Left lung (tissue), 4 donors: ENCODE measurements at regions not wholly inside any gene's neighbourhood (a gene's known extent, or its start where the extent isn't known, plus 50 kb on each side); places are given as distances from the start of the nearest gene placed in this dataset.
"Not testable (repeated sequence)": the region's sequence is repeated elsewhere in the genome, so short reads cannot be mapped to it uniquely, and the experiment has no call there.

Experiments used
- ATAC-seq: fragments of 200-7000 bp; cut with Tn5 transposase; one replicate; pipeline ENCODE4 v1.9.1; 2020; ENCODE audit warnings: moderate library complexity
- DNase-seq, 4 donors: peaks; one replicate each; pipeline ENCODE4 v3.0.0-alpha.2; 2013 to 2020
- H3K27ac ChIP-seq, 2 donors: fragments of 200-600 bp; sonication (generic) in 1 of 2; one replicate each; pipeline versions ENCODE4 v1.5.0 to v1.8.0; 2020 to 2021
- H3K27me3 ChIP-seq, 2 donors: fragments of 200-600 bp; sonication (generic) in 1 of 2; one replicate each; pipeline versions ENCODE4 v1.5.0 to v1.8.0; 2020 to 2021
- H3K36me3 ChIP-seq, 2 donors: fragments of 200-600 bp; sonication (generic) in 1 of 2; one replicate each; pipeline versions ENCODE4 v1.5.0 to v1.8.0; 2020 to 2021
- H3K4me1 ChIP-seq, 2 donors: fragments of 200-600 bp; one replicate each; pipeline ENCODE4 v1.8.0; 2021
- H3K4me3 ChIP-seq, 2 donors: fragments of 200-600 bp; sonication (generic) in 1 of 2; one replicate each; pipeline versions ENCODE4 v1.5.0 to v1.8.0; 2020 to 2021; ENCODE audit warnings: mild to moderate bottlenecking in 1 of 2
- H3K9me3 ChIP-seq, 2 donors: fragments of 200-600 bp; sonication (generic) in 1 of 2; one replicate each; pipeline versions ENCODE4 v1.5.0 to v1.8.0; 2020 to 2021
- CTCF ChIP-seq, 2 donors: fragments of 200-600 bp; sonication (generic) in 1 of 2; IDR thresholded peaks; one replicate each; pipeline versions ENCODE4 v1.5.0 to v1.8.0; 2021; ENCODE audit warnings: antibody characterized with exemption in 2 of 2
- intact Hi-C, 2 donors: fragments of 100-400 bp; cut with DNase I; formaldehyde crosslinking; loops; one replicate each; pipeline versions ENCODE4 v1.11.2 to v1.14.2; 2022
- donor health status: DM: no; HTN: yes; CAD: no.
- donor health status: DM: no; HTN: no; CAD: no.

DNA sequence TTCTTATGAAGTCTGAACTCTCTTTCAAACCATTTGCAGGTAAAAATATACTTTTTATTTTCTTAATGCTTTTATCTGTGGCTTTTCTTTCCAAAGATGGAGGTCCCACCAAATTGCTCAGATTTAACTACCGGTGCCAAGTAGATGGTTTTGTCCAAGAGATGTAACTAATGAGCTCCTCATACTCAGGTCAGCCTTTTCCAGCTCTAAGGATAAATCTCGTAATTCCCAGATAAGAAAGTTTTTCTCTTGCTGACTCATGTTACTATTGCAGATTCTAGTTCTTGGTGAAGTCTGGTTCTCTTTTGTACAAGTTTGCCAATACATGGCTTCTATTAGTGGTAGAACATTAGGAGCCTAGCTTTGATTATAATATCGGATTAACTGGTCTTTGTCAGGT is 550.8 kb upstream of the ZNF804A start:
- Histone ChIP-seq H3K36me3 (no peaks in the 10 kb centered on the region), H3K4me1 (no peaks in the 10 kb centered on the region), H3K27me3 (no peaks in the 10 kb centered on the region), H3K9me3 (no peaks in the 10 kb centered on the region), H3K4me3 (no peak overlapping the region), H3K27ac (no peak overlapping the region)
- DNase-seq (no peak), ATAC-seq (no peak)
- no peak for TF ChIP-seq CTCF (IDR thresholded peaks at IDR 0.05)
- intact Hi-C loops, result no loop called here

DNA sequence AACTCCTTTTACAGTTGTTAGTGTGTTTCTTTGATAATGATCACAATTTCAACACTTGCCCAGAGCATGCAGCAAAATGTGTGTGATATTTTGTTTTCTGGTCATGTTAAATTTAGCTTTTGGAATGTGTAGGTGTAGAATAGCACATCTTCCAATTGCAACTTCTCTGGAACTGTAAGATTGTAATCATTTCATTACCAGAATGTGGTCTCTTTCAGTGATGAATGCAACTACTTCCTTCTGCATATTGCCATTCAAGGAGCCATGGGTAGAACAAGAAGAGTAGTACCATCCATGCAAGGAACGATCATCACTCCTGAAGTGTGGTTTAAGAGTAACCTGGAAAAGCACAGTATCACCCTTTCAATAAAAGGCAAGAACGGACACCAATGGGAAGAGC is 548.8 kb upstream of the ZNF804A start:
- Histone ChIP-seq H3K9me3 (peaks cover 0 to 2% of the 10 kb centered on the region in 2 donors), H3K4me1 (no peaks in the 10 kb centered on the region), H3K4me3 (no peak overlapping the region), H3K36me3 (no peaks in the 10 kb centered on the region), H3K27ac (no peak overlapping the region), H3K27me3 (no peaks in the 10 kb centered on the region)
- DNase-seq, result no peak
- no peak for TF ChIP-seq CTCF (IDR thresholded peaks at IDR 0.05)
- no peak for ATAC-seq
- intact Hi-C loops, result no loop called here

- DNase-seq (peak in 1 of 4 donors; percentile 21), ATAC-seq (no peak)
- Histone ChIP-seq H3K4me3 (no peak overlapping the region), H3K27me3 (no peaks in the 10 kb centered on the region), H3K36me3 (no peaks in the 10 kb centered on the region), H3K9me3 (peaks cover 0 to 5% of the 10 kb centered on the region in 2 donors), H3K27ac (no peak overlapping the region), H3K4me1 (no peaks in the 10 kb centered on the region)
- intact Hi-C loops, result no loop called here
- TF ChIP-seq CTCF (IDR thresholded peaks at IDR 0.05), result no peak
Measured at GRCh38 chr2:184053326-184053725, 545.0 kb upstream of the ZNF804A start.

DNA sequence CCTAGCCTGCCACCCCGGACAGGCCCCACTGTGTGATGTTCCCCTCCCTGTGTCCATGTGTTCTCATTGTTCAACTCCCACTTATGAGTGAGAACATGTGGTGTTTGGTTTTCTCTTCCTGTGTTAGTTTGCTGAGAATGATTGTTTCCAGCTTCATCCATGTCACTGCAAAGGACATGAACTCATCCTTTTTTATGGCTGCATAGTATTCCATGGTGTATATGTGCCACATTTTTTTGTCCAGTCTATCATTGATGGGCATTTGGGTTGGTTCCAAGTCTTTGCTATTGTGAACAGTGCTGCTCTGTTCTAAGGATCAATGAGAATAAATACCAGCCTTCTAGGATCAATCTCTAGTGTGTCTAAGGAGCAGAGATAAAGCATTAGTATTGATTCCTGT is 543.9 kb upstream of the ZNF804A start:
- H3K4me3 ChIP-seq, H3K4me1 ChIP-seq, ATAC-seq, DNase-seq, intact Hi-C loops, H3K27ac ChIP-seq, H3K27me3 ChIP-seq, H3K36me3 ChIP-seq, H3K9me3 ChIP-seq: not testable (repeated sequence)

GRCh38 chr2:184057910-184058309 is 540.4 kb upstream of the ZNF804A start:
- ATAC-seq (no peak), DNase-seq (no peak)
- H3K27me3 ChIP-seq, result no peaks in the 10 kb centered on the region
- intact Hi-C loops, result no loop called here
- H3K27ac ChIP-seq, result no peak overlapping the region
- no peaks in the 10 kb centered on the region for H3K4me1 ChIP-seq
- TF ChIP-seq CTCF (IDR thresholded peaks at IDR 0.05), result no peak
- no peaks in the 10 kb centered on the region for H3K36me3 ChIP-seq
- no peak overlapping the region for H3K4me3 ChIP-seq
- H3K9me3 ChIP-seq, result peaks cover 0 to 13% of the 10 kb centered on the region in 2 donors

- H3K27me3 ChIP-seq, H3K27ac ChIP-seq, intact Hi-C loops, DNase-seq, H3K4me1 ChIP-seq, ATAC-seq, H3K36me3 ChIP-seq, H3K9me3 ChIP-seq, H3K4me3 ChIP-seq: not testable (repeated sequence)
Measured at GRCh38 chr2:184060268-184060667, 538.1 kb upstream of the ZNF804A start.
